ENCODE measurements at regions not wholly inside any gene's neighbourhood (a gene's known extent, or its start where the extent isn't known, plus 50 kb on each side); places are given as distances from the start of the nearest gene placed in this dataset.

- H3K79me2 ChIP-seq (ENCODE audit: control insufficient read depth, insufficient read depth, low read length, unreplicated experiment), result peaks cover 34% of the 10 kb centered on the region
- H3K4me3 ChIP-seq (ENCODE audit: low read depth, low read length), result no peak overlapping the region
- H3K4me1 ChIP-seq (ENCODE audit: control insufficient read depth, insufficient read depth, low read length, unreplicated experiment), result peaks cover 9% of the 10 kb centered on the region
- H3K27me3 ChIP-seq (ENCODE audit: insufficient read depth, low read length), result no peaks in the 10 kb centered on the region
- H3K27ac ChIP-seq (ENCODE audit: low read depth, low read length), result no peak overlapping the region
- H2AFZ ChIP-seq (ENCODE audit: low read length, unreplicated experiment), result no peak overlapping the region
- H3K36me3 ChIP-seq (ENCODE audit: insufficient read depth, low read length), result peaks cover 3% of the 10 kb centered on the region; the same call in 1 of the 2 replicates
Measured at GRCh38 chr3:44050101-44050500, 191.6 kb upstream of the TOPAZ1 start.

DNA sequence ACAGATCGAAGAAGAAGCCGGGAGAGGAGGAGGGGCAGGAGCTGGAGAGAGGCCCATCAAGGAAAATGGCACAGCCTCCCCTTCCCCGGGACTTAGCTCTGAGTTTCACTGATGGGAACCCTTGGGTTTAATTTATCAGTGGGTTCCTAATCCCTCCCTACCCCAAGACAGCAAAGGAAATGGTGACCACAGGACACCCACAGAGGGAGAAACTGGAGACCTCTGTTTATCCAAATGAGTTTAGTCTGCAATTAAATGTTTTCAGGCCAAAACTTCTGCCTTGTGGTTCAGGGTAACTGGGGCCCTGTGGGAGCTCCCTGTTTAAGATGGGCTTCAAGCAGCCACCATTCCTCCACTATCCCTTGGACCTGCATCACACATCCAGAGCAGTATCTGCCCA, 190.8 kb upstream of the TOPAZ1 start:
- Histone ChIP-seq H3K4me3 (ENCODE audit: low read depth, low read length) (no peak overlapping the region), H3K27me3 (ENCODE audit: insufficient read depth, low read length) (no peaks in the 10 kb centered on the region), H3K4me1 (ENCODE audit: control insufficient read depth, insufficient read depth, low read length, unreplicated experiment) (peaks cover 4% of the 10 kb centered on the region), H3K27ac (ENCODE audit: low read depth, low read length) (no peak overlapping the region), H3K79me2 (ENCODE audit: control insufficient read depth, insufficient read depth, low read length, unreplicated experiment) (peaks cover 33% of the 10 kb centered on the region), H2AFZ (ENCODE audit: low read length, unreplicated experiment) (no peak overlapping the region), H3K36me3 (ENCODE audit: insufficient read depth, low read length) (peaks cover 3% of the 10 kb centered on the region; the same call in 1 of the 2 replicates)

- Histone ChIP-seq H3K4me3 (ENCODE audit: low read depth, low read length) (no peak overlapping the region), H3K79me2 (ENCODE audit: control insufficient read depth, insufficient read depth, low read length, unreplicated experiment) (peaks cover 37% of the 10 kb centered on the region), H3K4me1 (ENCODE audit: control insufficient read depth, insufficient read depth, low read length, unreplicated experiment) (peaks cover 20% of the 10 kb centered on the region), H3K27ac (ENCODE audit: low read depth, low read length) (no peak overlapping the region), H2AFZ (ENCODE audit: low read length, unreplicated experiment) (no peak overlapping the region), H3K27me3 (ENCODE audit: insufficient read depth, low read length) (no peaks in the 10 kb centered on the region), H3K36me3 (ENCODE audit: insufficient read depth, low read length) (no peaks in the 10 kb centered on the region; the same call in 1 of the 2 replicates)
Measured at GRCh38 chr3:44055951-44056350, 185.7 kb upstream of the TOPAZ1 start.

DNA sequence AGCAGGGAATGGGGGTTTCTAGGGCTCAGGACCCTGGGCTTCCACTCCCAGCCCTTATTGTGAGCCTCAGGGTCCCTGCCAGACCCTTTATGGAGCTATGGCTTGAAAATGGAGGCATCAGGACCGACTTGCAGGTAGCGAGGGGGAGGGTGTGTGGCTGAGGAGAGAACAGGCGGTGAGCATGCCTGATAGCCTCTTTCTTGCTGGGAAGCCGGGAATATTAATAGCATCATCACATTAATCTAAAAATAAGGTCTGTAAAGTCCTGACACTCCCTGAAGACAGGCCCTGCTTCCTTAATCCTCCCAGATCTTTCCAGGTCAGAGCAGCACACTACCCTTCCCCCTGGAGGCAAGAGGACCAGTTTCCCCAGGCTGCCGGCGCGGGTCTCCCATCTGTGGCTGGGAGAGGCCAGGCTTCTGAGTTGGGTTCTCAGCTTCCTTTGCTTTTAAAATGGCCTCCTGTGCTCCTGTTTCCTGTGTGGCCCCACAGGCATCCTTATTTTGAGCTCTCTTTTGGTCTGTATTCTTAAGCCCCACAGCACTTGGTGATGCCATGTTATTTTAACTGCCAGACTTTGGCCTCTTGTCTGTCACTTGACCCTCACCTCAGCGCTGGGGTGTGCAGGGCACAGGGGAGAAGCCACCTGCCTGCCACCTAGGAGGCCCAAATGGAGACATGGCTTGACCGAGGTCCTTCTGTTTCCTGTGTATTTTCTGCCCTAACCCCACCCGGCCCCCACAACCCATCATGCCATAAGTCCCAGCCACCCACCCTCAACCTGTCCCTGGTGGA, 185.0 kb upstream of the TOPAZ1 start:
- H3K36me3 ChIP-seq (ENCODE audit: insufficient read depth, low read length), result no peaks in the 10 kb centered on the region; the same call in 1 of the 2 replicates
- no peak overlapping the region for H3K27ac ChIP-seq (ENCODE audit: low read depth, low read length)
- H2AFZ ChIP-seq (ENCODE audit: low read length, unreplicated experiment), result no peak overlapping the region
- no peak overlapping the region for H3K4me3 ChIP-seq (ENCODE audit: low read depth, low read length)
- peaks cover 20% of the 10 kb centered on the region for H3K4me1 ChIP-seq (ENCODE audit: control insufficient read depth, insufficient read depth, low read length, unreplicated experiment)
- no peaks in the 10 kb centered on the region for H3K27me3 ChIP-seq (ENCODE audit: insufficient read depth, low read length)
- peaks cover 36% of the 10 kb centered on the region for H3K79me2 ChIP-seq (ENCODE audit: control insufficient read depth, insufficient read depth, low read length, unreplicated experiment)

- H3K79me2 ChIP-seq (ENCODE audit: control insufficient read depth, insufficient read depth, low read length, unreplicated experiment), result peaks cover 43% of the 10 kb centered on the region
- 0 out of 2 replicates have a peak overlapping the region, but pooled peaks have one; percentile 5 for H3K27ac ChIP-seq (ENCODE audit: low read depth, low read length)
- no peaks in the 10 kb centered on the region; the same call in 1 of the 2 replicates for H3K36me3 ChIP-seq (ENCODE audit: insufficient read depth, low read length)
- H2AFZ ChIP-seq (ENCODE audit: low read length, unreplicated experiment), result no peak overlapping the region
- H3K4me3 ChIP-seq (ENCODE audit: low read depth, low read length), result peak overlapping the region; percentile 55
- no peaks in the 10 kb centered on the region for H3K27me3 ChIP-seq (ENCODE audit: insufficient read depth, low read length)
- H3K4me1 ChIP-seq (ENCODE audit: control insufficient read depth, insufficient read depth, low read length, unreplicated experiment), result peaks cover 20% of the 10 kb centered on the region
Measured at GRCh38 chr3:44058022-44058867, 183.4 kb upstream of the TOPAZ1 start.

GRCh38 chr3:44058868-44059203, 182.8 kb upstream of the TOPAZ1 start:
- Histone ChIP-seq H3K27me3 (ENCODE audit: insufficient read depth, low read length) (no peaks in the 10 kb centered on the region), H3K27ac (ENCODE audit: low read depth, low read length) (no peak overlapping the region), H2AFZ (ENCODE audit: low read length, unreplicated experiment) (no peak overlapping the region)

GRCh38 chr3:44060164-44060563, 181.5 kb upstream of the TOPAZ1 start:
- H3K4me3 ChIP-seq (ENCODE audit: low read depth, low read length), result no peak overlapping the region
- H3K4me1 ChIP-seq (ENCODE audit: control insufficient read depth, insufficient read depth, low read length, unreplicated experiment), result peaks cover 34% of the 10 kb centered on the region
- H3K27ac ChIP-seq (ENCODE audit: low read depth, low read length), result no peak overlapping the region
- H3K27me3 ChIP-seq (ENCODE audit: insufficient read depth, low read length), result no peaks in the 10 kb centered on the region
- H2AFZ ChIP-seq (ENCODE audit: low read length, unreplicated experiment), result no peak overlapping the region
- no peaks in the 10 kb centered on the region for H3K36me3 ChIP-seq (ENCODE audit: insufficient read depth, low read length)
- H3K79me2 ChIP-seq (ENCODE audit: control insufficient read depth, insufficient read depth, low read length, unreplicated experiment), result peaks cover 49% of the 10 kb centered on the region

More at GRCh38 chr3:44058868-44059203, 182.8 kb upstream of the TOPAZ1 start:
- peaks cover 44% of the 10 kb centered on the region for H3K79me2 ChIP-seq (ENCODE audit: control insufficient read depth, insufficient read depth, low read length, unreplicated experiment)
- H3K4me1 ChIP-seq (ENCODE audit: control insufficient read depth, insufficient read depth, low read length, unreplicated experiment), result peaks cover 21% of the 10 kb centered on the region
- no peak overlapping the region for H3K4me3 ChIP-seq (ENCODE audit: low read depth, low read length)
- no peaks in the 10 kb centered on the region; the same call in 1 of the 2 replicates for H3K36me3 ChIP-seq (ENCODE audit: insufficient read depth, low read length)

DNA sequence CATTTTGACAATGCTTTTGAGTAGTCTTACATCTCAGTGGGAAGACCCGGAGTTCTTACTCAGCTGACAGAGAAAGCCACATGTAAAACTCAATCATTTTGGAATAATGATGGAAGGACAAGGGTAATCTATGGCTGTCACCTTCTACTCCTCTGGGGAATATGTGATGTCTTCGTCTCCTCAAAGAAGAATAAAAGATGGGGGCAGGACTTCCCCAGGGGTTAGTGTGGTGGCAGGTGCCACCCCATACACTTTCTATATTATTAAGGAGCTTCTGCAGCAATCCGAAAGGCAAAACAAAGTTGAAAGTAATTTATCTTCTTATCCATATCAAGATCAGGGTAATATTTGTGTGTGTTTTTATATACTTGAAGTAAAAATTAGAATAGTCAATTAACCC, 180.4 kb upstream of the TOPAZ1 start:
- H3K4me3 ChIP-seq (ENCODE audit: low read depth, low read length), result no peak overlapping the region
- H3K27me3 ChIP-seq (ENCODE audit: insufficient read depth, low read length), result no peaks in the 10 kb centered on the region
- H3K36me3 ChIP-seq (ENCODE audit: insufficient read depth, low read length), result no peaks in the 10 kb centered on the region
- H3K79me2 ChIP-seq (ENCODE audit: control insufficient read depth, insufficient read depth, low read length, unreplicated experiment), result peaks cover 50% of the 10 kb centered on the region
- no peak overlapping the region for H3K27ac ChIP-seq (ENCODE audit: low read depth, low read length)
- H3K4me1 ChIP-seq (ENCODE audit: control insufficient read depth, insufficient read depth, low read length, unreplicated experiment), result peaks cover 43% of the 10 kb centered on the region
- H2AFZ ChIP-seq (ENCODE audit: low read length, unreplicated experiment), result no peak overlapping the region

GRCh38 chr3:44061961-44062360, 179.7 kb upstream of the TOPAZ1 start:
- Histone ChIP-seq H2AFZ (ENCODE audit: low read length, unreplicated experiment) (no peak overlapping the region), H3K79me2 (ENCODE audit: control insufficient read depth, insufficient read depth, low read length, unreplicated experiment) (peaks cover 56% of the 10 kb centered on the region), H3K4me3 (ENCODE audit: low read depth, low read length) (no peak overlapping the region), H3K36me3 (ENCODE audit: insufficient read depth, low read length) (no peaks in the 10 kb centered on the region), H3K27me3 (ENCODE audit: insufficient read depth, low read length) (no peaks in the 10 kb centered on the region), H3K27ac (ENCODE audit: low read depth, low read length) (no peak overlapping the region), H3K4me1 (ENCODE audit: control insufficient read depth, insufficient read depth, low read length, unreplicated experiment) (peaks cover 49% of the 10 kb centered on the region)

- Histone ChIP-seq H2AFZ (ENCODE audit: low read length, unreplicated experiment) (no peak overlapping the region), H3K27me3 (ENCODE audit: insufficient read depth, low read length) (no peaks in the 10 kb centered on the region), H3K4me3 (ENCODE audit: low read depth, low read length) (no peak overlapping the region), H3K27ac (ENCODE audit: low read depth, low read length) (no peak overlapping the region), H3K4me1 (ENCODE audit: control insufficient read depth, insufficient read depth, low read length, unreplicated experiment) (peaks cover 35% of the 10 kb centered on the region), H3K36me3 (ENCODE audit: insufficient read depth, low read length) (no peaks in the 10 kb centered on the region), H3K79me2 (ENCODE audit: control insufficient read depth, insufficient read depth, low read length, unreplicated experiment) (peaks cover 45% of the 10 kb centered on the region)
Measured at GRCh38 chr3:44065311-44066094, 176.2 kb upstream of the TOPAZ1 start.

Data from ACC112 (cell line).